OCI-M1 (cell line): ENCODE measurements at regions not wholly inside any gene's neighbourhood (a gene's known extent, or its start where the extent isn't known, plus 50 kb on each side); places are given as distances from the start of the nearest gene placed in this dataset.
"Not testable (repeated sequence)": the region's sequence is repeated elsewhere in the genome, so short reads cannot be mapped to it uniquely, and the experiment has no call there.

Experiments used
- DNase-seq: peaks from one replicate; lab custom pipeline; 2025; lab: John Stamatoyannopoulos, UW

DNA sequence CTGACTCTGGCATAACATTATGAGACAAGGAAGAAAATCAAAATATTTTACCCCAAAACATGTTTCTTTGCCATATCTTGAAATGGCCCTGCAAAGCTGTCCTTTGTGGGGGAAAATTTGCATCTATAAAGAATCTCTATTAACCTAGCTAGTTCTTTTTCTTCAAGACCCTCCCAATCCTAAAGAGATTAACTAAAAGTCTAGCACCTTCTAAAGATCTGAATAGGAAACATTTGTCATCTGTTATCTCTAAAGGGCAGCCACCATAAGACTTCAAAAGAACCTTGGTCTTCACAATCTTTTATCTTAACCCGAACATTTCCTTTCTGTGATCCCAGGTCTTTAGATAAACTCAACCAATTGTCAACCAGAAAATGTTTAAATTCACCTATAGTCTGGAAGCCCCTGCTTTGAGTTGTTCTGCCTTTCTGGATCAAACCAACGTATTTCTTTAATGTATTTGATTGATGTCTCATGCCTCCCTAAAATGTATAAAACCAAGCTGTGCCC lies 196.9 kb upstream of the ARL4C start:
- not testable (repeated sequence) for DNase-seq

DNA sequence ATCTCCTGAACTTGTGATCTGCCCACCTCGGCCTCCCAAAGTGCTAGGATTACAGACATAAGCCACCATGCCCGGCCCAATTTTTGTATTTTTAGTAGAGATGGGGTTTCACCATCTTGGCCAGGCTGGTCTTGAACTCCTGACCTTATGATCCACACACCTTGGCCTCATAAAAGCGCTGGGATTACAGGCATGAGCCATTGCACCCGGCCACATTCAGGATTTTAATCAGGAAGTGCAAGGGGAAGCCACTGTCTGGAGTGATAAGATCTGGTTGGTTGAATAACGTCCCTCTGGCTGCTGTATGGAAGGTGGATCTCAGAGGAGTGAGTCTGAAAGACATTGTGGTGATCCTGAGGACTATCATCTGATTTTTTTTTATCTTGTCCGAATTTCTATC lies 196.3 kb upstream of the ARL4C start:
- DNase-seq = not testable (repeated sequence)

DNA sequence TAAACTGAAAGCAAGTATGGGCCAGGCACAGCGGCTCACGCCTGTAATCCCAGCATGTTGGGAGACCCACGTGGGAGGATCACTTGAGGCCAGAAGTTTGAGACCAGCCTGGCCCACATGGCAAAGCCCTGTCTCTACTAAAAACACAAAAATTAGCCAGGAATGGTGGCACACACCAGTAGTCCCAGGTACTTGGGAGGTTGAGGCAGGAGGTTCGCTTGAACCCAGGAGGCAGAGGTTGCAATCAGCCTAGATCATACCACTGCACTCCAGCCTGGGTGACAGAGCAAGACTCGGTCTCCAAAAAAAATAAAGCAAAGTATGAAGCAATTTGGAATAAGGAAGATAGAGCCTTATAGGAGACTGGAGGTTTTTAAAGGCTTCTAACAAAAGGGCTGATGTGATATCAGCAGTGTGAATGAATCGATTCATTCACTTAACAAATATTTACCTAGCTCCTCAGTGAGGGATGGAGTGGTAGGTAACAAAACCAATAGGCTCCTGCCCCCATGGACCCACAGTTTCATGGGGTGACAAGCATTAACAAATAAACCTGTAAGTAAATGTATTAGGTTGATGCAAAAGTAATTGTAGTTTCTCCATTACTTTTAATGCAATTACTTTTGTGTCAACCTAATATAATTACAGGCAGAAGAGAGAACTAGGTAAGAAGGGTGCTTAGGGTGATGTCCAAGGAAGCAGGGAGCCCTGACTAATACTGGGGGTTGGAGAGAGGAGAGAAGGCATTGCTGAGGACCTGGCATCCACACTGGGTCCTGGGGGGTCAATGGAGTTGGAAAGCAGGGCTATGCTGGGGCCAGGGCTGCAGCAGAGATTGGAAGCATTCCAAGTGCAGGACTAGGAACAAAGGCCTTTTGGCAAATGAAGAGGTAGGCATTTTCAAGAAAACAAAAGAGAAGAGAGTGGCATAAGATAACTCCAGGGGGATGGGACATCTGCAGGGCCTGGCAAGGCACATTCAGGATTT lies 195.4 kb upstream of the ARL4C start:
- no peak for DNase-seq

- no peak for DNase-seq
These were observed 194.3 kb upstream of the ARL4C start for GRCh38 chr2:234691214-234691575.

DNA sequence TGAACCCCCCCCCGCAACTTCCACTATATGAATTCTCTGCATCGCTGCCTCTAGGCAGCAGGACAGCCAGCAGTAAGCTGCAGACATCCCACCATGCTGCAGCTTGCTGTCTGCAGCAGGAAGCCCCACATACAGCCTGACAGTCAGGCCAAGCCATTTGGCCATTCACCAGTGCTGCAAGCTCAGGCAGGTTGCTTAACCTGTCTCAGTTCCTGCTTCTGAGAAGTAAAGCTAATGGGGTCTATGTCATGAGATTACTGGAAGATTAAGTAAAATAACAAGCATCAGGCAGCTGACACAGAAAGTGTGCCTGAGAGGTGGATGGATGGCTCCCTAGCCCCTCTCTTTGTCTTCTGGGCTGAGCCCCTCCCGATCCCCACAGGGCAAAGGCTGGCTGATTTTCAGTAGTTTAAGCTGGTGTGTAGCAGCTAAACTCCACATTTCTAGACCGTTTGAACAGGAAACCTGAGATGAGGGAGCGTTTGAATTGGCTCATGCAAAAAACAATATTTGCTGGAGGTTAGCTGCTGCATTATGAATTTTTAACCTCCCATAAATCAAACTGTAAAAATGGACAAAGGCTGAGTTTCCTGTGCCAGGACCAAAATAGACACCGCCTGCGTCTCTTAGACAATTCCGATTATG lies 193.8 kb upstream of the ARL4C start:
- no peak for DNase-seq

DNA sequence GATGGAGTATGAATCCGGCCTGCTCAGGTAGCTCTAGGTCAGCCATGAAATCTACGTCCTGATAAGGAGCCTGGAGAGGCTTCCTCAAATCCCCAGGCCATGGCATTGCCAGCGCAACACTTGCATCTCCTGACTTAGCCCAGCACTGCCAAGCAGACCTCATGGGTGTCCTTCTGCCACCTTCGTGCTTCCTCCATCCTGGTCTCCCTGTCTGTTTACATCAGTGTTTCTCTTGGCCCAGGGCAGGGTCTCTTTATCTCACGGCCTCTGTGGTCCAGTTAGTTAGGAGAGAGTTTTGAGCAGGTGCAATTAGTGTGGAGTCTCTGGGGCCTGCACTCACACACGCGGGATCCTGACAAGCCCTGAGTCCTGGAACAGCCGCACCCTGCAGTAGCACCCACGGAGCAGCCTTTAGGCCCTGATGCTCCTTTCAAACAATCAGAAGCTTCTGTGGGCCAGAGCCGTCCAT lies 193.1 kb upstream of the ARL4C start:
- no peak for DNase-seq

DNA sequence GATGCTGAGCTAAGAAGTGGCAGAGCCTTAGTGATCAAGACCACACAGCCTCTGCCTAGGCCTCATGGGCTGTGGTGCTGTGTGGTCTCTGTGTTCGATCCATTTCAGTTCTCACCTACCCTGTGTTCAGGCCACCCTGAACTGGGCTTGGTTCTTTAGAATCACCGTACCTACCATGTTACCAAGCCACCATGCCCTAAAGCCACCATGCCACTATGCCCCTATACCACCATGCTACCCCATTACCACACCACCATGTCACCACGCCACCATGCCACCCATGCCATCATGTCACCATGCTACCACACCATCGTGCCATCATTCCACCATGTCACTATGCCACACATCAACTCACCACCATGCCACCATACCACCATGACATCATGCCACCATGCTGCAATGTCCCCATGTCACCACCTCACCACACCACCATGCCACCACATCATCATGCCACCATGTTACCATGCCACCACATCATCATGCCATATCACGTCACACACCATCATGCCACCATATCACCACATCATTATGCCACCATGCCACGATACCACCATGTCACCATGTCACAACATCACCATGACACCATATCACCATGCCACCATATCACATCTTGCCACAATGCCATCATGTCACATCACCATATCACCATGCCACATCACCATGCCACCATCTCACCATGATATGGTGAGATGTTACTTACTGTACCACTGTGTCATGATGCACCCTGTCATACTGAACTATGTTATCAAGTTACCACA lies 191.0 kb upstream of the ARL4C start:
- DNase-seq = no peak

DNA sequence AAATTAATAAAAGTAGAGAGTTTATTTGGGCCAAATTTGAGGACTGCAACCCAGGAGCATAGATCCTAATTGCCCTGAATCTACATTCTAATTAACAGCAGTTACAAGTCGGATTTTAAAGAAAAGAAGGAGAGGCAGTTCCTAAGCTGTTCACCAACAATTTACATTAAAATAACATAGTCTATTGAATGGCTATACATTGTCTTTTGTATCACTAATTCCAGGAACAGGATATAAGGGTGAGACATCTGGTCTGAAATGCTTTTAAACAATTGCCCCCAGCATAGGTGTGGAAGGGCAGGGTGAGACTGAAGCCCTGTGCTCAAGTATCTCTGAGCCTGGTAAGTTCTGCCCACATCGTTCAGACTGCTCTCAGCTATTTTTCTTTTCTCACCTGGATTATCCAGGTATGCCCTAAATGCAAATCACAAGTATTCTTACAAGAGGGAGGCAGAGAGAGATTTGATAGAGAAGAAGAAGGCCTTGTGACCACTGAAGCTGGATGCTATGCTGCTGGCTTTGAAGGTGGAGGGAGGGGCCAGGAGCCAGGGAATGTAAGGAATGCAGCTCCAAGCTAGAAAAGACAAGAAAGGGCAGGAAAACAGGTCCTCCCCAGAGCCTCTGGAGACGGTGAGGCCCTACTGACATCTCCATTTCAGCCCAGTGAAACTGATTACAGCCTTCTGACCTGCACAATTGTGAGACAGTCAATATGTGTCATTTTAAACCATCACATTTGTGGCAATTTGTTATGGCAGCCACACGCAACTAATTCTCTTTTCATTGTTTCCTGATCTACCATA lies 189.4 kb upstream of the ARL4C start:
- DNase-seq = no peak

- DNase-seq = no peak
These were observed 187.6 kb upstream of the ARL4C start for GRCh38 chr2:234684466-234684865.

DNA sequence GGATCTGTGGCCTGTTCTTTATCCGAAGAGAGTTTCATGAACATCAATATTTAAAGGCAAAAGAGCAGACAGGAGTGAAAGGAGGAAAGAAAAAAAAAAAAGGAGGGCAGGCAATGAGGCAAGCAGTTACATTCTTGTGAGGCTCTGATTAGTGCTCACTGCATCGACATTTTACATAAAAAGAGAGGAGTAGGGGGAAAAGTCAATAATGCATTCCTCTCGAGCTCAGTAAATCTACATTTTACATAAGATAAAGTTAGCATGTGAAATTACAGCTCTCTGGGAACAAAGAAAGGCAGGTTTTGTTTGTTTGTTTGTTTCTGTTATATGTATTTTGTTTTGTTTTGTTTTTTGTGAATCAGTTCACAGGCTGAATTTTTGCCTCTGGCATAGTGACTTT lies 187.1 kb upstream of the ARL4C start:
- DNase-seq = no peak

DNA sequence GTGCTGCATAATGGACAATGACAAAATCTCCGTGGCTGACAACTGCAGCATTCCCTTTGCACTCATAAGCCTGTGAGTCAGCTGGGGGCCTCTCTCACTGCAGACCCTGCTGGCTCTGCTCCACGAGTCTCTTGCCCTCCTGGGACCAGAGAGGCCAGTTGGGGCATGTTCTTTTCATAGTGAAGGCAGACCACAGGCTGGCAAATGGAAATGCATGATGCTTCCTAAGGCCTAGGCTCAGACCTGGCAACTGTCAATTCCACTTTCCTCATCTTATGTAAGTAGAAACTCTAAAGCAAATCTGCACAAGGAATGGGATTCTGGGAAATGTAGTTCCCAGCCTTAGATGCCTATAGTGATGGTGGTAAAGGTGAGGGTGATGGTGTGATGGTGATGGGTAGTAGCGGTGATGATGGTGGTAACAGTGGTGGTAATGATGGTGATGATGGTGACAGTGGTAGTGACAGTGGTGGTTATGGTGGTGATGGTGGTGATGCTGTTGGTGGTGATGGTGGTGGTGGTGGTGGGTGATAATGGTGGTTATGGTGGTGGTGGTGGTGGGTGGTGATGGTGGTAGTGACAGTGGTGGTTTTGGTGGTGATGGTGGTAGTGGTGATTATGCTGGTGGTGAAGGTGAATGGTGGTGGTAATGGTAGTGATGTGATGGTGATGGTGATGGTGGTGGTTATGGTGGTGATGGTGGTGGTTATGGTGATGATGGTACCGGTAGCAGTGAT lies 185.8 kb upstream of the ARL4C start:
- no peak for DNase-seq

DNA sequence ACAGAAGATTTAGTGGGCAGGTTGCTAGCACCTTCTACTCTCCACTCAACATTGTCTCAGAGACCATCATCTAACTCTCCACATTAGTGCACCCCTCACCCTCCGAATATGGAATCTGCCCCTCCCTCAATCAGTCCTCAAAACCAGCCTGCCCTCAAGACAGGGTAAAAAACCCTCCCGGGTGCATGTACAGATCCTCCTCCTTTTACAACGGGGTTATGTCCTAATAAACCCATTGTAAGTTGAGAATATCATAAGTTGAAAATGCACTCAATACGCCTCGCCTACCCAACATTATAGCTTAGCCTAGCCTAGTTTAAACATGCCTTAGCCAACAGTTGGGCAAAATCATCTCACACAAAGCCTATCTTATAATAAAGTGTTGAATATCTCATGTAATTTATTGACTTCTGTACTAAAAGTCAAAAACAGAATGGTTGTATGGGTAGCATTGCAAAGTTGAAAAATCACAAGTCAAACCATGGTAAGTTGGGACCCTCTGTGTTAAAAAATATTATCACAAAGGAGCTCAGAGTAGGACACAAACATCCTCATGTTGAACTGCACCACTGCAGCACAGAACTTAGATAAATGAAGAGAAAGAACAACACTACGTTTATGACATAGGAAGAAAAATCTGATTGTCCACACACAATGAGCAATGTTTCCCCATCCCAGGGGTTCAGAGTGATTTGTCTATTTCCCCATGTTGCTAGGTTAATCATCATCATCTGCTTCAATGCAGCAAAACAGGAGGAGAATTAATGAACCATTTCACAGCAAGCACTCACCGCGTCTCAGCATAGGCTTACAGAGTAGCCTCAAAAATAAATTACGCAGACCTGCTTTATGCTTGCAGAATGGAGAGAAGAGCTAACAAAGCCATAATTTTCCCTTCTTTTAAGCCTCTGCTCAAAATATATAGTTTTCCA lies 184.1 kb upstream of the ARL4C start:
- DNase-seq = no peak

- DNase-seq = no peak
These were observed 183.1 kb upstream of the ARL4C start for GRCh38 chr2:234679741-234680687.

GRCh38 chr2:234679301-234679740 lies 182.4 kb upstream of the ARL4C start:
- DNase-seq = no peak

DNA sequence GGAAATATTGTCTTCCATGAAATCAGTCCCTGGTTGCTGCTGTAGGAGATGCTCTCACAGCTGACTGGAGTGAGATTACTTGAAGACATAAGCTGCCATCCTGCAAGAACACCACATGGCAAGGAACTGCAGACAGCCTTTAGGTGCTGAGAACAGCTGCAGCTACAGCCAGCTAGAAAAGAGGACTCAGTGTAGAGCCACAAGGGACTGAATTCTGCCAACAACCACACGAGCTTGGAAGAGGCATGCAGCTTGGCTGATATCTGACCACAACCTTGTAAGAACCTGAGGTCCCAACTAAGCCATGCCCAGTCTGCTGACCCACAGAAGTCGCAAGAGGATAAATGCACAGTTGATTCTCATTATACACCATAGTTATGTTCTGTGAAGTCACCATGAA lies 181.8 kb upstream of the ARL4C start:
- DNase-seq = no peak

DNA sequence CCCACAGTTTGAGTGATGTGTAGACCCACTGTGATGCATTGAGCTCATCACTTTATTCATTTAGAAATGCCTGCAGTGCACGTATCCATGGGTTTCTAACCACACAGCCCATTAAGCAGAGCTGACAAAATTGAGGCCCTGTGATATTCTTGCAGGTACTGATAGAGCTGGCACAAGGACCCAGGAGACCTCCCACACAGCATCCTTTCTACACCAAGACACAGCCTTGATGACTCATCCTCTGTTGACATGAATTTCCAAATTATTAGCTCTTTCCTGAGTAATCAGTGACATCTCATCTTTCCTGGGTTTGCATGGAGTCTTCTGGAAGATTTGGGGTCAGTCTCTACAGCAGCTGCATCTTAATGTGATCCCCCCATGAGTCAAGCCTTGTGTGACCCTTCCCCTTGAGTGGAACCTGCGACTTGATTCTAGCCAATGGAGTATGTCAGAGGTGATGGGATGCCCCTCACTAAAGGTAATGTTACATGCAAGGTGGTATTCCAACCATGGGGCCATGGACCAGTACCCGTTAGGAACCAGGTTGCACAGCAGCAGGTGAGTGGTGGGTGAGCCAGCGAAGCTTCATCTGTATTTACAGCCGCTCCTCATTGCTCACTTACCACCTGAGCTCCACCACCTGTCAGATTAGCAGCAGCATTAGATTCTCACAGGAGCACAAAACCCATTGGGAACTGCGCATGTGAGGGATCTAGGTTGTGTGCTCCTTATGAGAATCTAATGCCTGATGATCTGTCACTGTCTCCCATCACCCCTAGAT lies 181.1 kb upstream of the ARL4C start:
- DNase-seq = no peak

DNA sequence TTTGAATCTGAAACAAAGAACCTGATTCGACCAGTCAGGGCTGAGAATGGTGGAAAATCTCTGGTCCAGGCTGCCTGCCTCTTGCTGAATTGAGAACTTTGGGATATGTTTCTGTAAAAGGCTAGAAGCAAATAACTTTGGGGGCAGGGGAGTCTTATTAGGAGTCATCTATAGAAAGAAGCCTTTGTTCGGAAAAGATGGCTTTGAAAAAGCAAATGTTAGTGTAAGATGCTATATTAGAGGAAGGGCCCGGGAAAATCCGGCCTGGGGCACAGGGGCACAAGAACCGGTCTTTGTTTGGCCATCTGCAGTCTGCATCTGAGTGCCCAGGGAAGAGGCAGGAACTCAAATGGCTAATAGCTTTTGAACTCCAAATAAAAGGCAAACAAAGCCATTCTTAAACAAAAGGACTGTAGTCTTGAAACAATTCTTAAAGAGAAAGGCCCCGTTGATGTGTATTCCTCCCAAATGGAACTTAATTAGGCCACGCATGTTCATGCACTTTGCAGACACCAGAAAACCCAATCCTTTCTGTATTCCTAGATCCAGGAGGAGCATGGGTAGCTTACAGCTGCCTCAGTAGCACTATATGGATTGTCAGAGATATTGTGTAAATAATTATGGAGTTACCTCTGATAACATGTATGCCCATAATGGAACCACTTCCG lies 180.0 kb upstream of the ARL4C start:
- DNase-seq = no peak
